ENCODE measurements at regions not wholly inside any gene's neighbourhood (a gene's known extent, or its start where the extent isn't known, plus 50 kb on each side); places are given as distances from the start of the nearest gene placed in this dataset.

DNA sequence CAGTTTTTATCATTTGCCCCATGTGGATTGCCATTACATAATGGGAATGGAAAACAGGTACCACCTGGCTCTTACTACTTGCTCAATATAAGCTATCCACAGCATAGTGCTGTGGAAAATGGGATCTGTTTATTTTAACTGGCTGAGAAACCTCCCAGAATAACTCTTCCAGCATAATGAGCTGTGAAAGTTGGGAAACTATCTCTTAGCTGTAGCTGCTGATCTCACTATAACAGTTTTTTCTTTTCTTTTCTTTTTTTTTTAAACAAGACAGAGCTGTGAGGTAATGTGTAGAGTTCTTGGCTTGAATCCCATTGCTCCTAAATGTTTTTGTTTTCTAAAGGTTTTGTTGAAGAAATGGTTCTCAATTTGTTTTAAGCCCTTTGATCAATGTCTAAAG lies 988.3 kb downstream of the PCDH19 start:
- H3K79me1 ChIP-seq (ENCODE audit: insufficient read depth, low read depth, low read length, poor library complexity, severe bottlenecking): no peaks in the 10 kb centered on the region
- no peak for DNase-seq
- H3K4me2 ChIP-seq (ENCODE audit: insufficient read depth, insufficient read length, low read length): no peak overlapping the region
- no peak overlapping the region for H3K14ac ChIP-seq (ENCODE audit: insufficient read depth, low read length)
- H3K56ac ChIP-seq (ENCODE audit: insufficient read length, low read depth, low read length): no peak overlapping the region
- H3K18ac ChIP-seq (ENCODE audit: insufficient read length, low read depth, low read length): no peak overlapping the region
- H4K5ac ChIP-seq (ENCODE audit: insufficient read length, low read depth, low read length): no peak overlapping the region
- H4K20me1 ChIP-seq (ENCODE audit: control insufficient read depth, insufficient read depth, insufficient read length): no peaks in the 10 kb centered on the region
- Mint-ChIP-seq H3K27me3 (ENCODE audit: low read depth) (no peaks in the 10 kb centered on the region), H3K27ac (no peak overlapping the region), H3K36me3 (ENCODE audit: insufficient read depth in 1 of 3, low read depth in 3 of 3) (no peaks in the 10 kb centered on the region; a peak in 2 of 7 replicates), H3K4me3 (no peak overlapping the region), H3K4me1 (no peaks in the 10 kb centered on the region), H3K9me3 (peaks cover 9 to 12% of the 10 kb centered on the region in 2 experiments; a peak in 4 of 5 replicates)
- no peak overlapping the region for H3K9ac ChIP-seq (ENCODE audit: extremely low read depth, insufficient read length, low read length)
- H2AFZ ChIP-seq (ENCODE audit: low read length): no peak overlapping the region
- H2BK120ac ChIP-seq (ENCODE audit: low read depth, low read length, poor library complexity, severe bottlenecking): no peak overlapping the region
- H2AK5ac ChIP-seq (ENCODE audit: insufficient read length, low read length): no peak overlapping the region
- no peak overlapping the region for H4K8ac ChIP-seq (replicated peaks; ENCODE audit: insufficient read length, low read depth, low read length)
- TF ChIP-seq, protein P1, sequence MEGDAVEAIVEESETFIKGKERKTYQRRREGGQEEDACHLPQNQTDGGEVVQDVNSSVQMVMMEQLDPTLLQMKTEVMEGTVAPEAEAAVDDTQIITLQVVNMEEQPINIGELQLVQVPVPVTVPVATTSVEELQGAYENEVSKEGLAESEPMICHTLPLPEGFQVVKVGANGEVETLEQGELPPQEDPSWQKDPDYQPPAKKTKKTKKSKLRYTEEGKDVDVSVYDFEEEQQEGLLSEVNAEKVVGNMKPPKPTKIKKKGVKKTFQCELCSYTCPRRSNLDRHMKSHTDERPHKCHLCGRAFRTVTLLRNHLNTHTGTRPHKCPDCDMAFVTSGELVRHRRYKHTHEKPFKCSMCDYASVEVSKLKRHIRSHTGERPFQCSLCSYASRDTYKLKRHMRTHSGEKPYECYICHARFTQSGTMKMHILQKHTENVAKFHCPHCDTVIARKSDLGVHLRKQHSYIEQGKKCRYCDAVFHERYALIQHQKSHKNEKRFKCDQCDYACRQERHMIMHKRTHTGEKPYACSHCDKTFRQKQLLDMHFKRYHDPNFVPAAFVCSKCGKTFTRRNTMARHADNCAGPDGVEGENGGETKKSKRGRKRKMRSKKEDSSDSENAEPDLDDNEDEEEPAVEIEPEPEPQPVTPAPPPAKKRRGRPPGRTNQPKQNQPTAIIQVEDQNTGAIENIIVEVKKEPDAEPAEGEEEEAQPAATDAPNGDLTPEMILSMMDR (conservative IDR thresholded peaks at IDR 0.05): no peak
- H3K27ac ChIP-seq (ENCODE audit: insufficient read length, low read depth, low read length): no peak overlapping the region
- no peak overlapping the region for H4K91ac ChIP-seq (ENCODE audit: insufficient read length, low read depth, low read length)
- no peak overlapping the region for H2BK15ac ChIP-seq (ENCODE audit: low read depth, low read length)
- no peaks in the 10 kb centered on the region for H3K27me3 ChIP-seq (ENCODE audit: insufficient read depth, low read length)
- H3K23ac ChIP-seq (ENCODE audit: insufficient read length, low read depth, low read length): no peak overlapping the region
- H3K4me1 ChIP-seq (ENCODE audit: insufficient read depth, low read length): no peaks in the 10 kb centered on the region
- H3K9me3 ChIP-seq (ENCODE audit: control insufficient read depth, low read depth, low read length): no peaks in the 10 kb centered on the region
- H3K79me2 ChIP-seq (ENCODE audit: insufficient read depth, low read length): no peaks in the 10 kb centered on the region
- no peak overlapping the region for H2BK20ac ChIP-seq (ENCODE audit: low read depth, low read length, poor library complexity, severe bottlenecking)
- no peaks in the 10 kb centered on the region for H3K23me2 ChIP-seq (ENCODE audit: insufficient read length, low read depth, low read length, poor library complexity, severe bottlenecking)
- no peak overlapping the region for H2BK12ac ChIP-seq (ENCODE audit: insufficient read length, low read depth, low read length)
- H3K4ac ChIP-seq (ENCODE audit: low read depth, low read length): no peak overlapping the region
- no peak overlapping the region for H3T11ph ChIP-seq (ENCODE audit: low read length)
- no peak overlapping the region for H2BK5ac ChIP-seq (ENCODE audit: insufficient read length, low read length)

Measured in H9 (cell line).